GM19035 (cell line): ENCODE measurements at regions not wholly inside any gene's neighbourhood (a gene's known extent, or its start where the extent isn't known, plus 50 kb on each side); places are given as distances from the start of the nearest gene placed in this dataset.
"Not testable (repeated sequence)": the region's sequence is repeated elsewhere in the genome, so short reads cannot be mapped to it uniquely, and the experiment has no call there.

Source experiments
- ATAC-seq: cut with Tn5 transposase; IDR thresholded peaks from one replicate; pipeline ENCODE4 v1.9.1; 2021; ENCODE audit not compliant: unreplicated experiment

DNA sequence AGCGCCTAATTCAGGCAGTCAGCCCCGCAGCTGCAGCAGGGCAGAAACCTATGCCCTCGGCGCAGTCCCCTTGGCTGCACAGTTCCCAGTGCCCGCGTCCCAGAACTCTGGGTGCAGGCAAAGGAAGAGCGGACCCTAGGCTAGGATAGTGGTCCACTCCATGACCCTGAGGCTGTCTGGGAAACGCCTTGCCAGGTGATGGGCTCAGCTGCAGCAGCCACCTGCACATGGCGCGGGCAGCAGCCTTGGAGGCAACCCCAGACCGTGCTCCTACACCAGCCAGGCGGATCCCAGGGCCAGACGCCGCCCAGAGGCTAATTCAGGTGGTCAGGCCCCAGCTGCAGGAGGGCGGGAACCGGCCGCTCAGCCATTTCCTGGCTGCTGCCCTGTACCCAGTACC lies 83.0 kb downstream of the POTEC start:
- ATAC-seq = not testable (repeated sequence)

DNA sequence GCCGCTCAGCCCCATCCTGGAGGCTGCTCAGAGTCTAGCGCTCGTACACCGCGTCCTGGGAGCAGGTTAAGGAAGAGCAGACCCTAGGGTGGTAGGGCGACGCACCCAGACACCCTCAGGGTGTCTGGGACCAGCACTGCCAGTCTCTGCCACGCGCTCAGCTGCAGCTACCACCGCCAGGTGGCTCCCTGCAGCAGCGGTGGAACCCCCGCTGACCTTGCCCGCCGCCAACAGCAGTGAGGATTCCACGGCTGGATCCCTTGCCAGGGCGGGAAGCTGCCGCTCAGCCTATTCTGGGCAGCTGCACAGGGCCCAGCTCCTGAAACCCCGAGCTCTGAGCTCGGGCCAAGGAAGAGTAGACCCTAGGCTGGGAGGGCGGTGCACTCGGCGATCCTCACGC lies 83.6 kb downstream of the POTEC start:
- ATAC-seq = not testable (repeated sequence)

DNA sequence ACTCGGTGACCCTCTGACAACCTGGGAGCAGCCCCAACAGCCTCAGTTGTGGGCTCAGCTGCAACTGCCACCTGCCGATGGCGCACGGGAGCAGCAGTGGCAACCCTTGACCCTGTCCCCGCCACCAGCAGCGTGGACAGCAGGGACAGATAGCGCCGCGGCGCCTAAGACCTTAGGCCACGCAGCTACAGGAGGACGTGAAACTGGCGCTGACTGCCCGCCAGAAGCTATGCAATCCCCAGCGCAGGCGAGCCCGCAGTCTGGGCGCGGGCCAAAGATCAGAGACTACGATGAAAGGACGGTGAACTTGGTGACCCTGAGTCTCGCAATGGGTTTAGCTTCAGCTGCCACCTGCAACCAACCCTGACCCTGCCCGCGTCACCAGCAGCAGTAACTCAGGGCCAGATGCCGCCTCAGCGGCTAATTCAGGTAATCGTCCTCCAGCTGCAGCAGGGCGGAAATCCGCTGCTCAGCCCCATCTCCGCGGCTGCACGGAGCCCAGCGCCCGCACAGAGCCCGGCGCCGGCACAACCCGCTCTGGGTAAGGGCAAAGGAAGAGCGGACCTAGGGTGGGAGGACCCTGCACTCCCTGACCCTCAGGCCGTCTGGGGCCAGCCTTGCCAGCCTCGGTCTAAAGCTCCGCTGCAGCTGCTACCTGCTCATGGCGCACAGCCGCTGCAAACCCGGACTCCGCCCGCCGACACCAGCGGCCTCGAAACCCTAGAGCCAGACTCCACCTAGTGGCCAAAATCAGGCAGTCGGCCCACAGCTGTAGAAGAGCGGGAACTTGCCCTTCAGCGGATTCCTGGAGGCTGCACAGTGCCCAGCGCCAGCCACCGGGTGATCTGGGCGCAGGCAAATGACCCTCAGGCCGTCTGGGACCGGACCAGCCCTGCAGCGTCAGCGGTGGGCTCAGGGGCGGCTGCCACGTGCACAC lies 85.1 kb downstream of the POTEC start:
- ATAC-seq = not testable (repeated sequence)

DNA sequence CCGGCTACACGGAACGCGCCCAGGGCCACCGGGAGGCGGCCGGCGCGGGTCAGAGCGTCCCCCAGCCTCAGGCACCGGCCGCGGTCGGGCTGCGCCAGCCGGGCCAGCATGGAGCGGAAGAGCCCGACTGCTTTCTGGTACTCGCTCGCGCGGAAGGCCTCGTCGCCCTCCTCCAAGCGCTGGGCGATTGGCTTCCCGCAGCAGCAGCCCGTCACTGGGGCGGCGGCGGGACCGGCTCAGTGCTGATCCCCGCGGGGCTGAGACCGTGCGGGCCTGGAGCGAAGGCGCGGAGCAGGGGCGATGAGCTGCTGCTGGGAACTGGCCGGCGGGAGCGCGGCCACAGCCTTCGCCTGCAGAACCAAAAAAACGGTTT lies 92.8 kb downstream of the POTEC start:
- ATAC-seq = not testable (repeated sequence)

DNA sequence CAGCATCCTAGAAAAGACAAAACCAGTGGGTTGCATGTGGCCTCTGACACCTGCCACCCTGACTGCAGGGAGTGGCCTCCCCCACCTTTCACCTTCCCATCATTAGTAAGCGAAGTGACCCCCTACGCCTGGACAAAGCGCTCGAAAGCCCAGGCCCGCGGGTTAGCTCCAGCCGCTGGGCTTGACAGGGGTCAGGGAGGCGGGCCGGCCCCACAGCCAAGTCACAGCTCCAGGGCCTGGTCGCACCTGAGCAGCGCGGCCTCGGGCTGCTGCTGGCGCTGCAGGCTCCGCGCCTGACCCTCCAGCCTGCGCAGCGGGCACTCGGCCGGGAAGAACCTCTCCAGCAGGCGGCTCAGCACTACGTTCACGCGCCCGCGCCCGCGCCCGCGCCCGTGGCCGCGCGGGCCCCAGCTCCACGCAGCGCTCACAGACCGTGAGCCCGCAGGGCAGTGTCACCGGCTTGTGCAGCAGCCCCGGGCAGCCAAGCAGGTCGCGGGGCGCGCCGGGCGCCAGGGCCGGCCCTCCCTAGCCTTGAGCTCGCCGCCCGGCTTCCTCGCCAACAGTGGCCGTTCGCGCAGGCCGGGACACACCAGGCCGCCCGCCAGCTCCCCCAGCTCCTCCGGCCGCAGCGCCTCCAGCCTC lies 93.3 kb downstream of the POTEC start:
- not testable (repeated sequence) for ATAC-seq

DNA sequence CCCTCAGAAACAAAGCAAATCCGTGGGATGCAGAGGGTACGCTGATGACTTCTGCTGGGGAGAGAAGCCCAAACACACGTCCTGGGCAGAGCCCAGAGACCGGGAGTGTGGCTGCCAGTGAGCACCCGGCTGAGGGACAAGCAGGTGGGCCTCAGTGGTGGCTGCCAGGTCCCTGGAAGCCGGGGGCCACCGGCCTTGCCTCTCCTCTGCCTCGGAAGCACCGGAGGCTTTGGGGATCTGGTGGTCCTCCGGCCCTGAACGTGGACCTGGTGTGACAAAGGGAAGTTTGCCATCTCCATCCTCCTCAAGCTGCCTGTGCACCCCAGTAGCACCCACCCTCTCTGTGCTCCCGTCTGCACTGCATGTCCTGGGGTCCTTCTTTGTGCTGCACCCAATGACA lies 94.3 kb downstream of the POTEC start:
- not testable (repeated sequence) for ATAC-seq

DNA sequence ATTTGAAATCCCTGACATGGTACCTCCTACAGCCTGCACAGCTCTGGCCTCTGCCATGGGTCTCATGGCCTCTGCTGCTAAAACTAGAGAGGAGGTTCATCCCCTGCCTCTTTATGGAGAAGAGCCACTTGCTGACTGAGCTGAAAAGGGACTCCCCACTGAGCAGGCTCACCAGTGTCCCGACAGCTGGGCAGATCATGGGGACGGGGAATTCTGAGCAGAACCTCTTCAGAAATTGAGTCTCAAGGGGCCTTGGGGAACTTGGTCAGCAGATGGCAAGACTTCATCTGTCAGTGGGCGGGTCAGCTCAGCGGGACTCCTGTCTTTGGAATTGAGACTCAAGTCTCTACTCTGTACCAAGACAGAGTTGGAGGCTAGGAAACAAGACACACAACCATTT lies 95.7 kb downstream of the POTEC start:
- ATAC-seq = not testable (repeated sequence)

DNA sequence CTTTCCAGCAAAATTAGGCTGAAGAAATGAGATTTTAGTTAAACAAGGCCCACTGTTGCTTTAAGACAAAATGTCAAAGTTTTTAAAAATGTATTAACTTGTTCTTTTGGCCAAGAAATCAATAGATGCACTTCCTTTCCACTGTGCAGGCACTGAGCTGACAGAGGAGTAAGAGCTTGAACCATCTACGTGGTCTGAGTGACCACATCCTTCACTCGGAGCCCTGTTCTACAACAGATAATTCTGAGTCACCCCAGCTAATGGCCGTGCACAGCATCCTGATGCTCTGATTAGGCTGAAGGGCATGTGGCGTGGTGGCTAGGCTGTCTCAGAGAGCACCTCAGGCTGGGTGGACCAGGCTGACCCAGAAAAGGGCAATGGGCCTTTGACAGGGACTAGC lies 107.9 kb downstream of the POTEC start:
- not testable (repeated sequence) for ATAC-seq

DNA sequence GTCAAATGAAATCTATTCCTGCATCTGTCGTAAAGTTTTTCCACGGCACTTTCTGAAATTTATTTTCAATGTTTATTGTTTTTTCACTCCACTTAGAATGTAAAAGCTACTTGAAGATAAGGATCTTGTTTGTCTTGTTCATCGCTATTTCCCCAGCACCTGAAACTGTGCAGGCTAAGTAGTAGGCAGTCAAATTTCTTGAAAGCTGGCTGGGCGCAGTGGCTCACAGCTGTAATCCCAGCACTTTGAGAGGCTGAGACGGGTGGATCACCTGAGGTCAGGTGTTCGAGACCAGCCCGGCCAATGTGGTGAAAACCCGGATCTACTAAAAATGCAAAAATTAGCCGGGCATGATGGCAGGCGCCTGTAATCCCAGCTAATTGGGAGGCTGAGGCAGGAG lies 111.0 kb downstream of the POTEC start:
- ATAC-seq = not testable (repeated sequence)

DNA sequence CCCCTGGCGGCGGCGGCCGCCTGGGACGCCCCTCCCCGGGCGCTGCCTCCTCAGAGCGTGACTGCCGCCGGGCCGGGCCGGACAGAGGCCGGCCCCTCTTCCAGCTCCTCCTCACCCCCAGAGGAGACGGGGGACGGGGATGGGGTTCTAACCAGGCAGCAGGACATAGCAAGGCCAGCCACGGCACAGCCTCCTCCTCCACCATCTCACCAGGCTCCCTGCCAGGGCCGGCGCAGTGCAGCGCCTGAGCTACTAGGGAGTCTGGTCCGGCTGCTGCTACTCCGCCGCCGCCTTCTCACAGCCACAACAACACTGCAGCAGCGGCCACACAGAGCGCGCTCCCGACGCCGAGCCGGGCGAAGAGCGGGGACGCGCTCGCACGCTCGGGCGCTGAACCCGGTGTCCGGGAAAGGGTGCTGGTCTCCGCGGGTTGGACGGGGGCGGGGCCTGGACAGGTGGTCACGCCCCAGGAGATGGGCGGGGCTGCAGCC lies 112.3 kb downstream of the POTEC start:
- not testable (repeated sequence) for ATAC-seq

DNA sequence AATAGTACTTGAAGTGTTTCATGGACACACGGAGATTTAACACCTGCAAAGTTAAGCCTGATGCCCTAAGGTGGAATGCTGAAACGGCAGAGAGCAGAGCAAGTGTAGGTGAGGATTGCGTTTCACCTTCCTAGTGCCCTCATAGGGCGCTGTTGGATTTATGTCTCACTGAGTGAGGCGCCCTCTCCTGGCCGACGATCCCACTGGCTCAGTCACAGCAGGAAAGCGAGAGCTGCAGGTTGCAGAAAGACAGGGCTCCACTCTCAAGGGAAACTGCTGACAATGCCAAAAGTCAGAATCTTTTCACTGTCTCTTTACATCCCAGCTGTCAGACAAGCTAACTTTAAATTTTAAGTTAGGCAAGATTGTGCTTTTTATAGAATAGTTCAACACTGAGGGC lies 127.6 kb downstream of the POTEC start:
- not testable (repeated sequence) for ATAC-seq

DNA sequence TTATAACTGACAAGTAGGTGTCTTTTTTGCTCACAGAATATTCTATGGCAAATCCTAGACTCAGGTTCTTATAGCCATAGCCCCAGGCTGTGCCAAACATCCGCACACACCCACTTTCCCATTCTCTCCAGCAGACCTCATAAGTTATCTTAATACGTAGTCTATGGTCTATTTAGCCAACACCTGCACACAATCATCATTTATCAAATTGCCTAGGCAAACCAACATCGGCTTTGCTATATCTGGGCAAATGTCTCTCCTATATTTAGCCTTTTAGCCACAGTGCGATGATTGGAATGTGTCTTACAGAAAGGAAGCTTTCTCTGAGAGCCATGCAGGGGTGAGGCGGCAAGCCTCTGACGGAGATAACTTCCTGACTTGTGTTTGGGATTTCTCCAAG lies 128.0 kb downstream of the POTEC start:
- not testable (repeated sequence) for ATAC-seq

DNA sequence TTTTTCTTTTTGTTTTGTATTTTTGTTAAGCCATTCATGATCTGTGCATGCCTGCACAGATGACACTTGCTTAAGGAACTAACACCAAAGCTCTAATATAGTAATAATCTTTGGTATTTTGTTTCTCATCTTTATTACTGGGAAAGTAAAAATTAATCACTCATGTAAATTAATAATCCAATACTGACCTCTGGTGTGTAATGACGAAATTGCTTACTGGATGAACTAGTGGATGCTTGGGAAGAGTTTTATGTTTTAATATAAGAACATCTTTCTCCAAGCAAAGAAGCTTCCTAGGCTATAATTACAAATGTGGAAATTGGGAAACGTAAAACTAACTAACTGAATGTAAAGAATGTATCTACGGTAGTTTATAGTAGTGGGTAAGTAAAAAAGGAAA lies 147.9 kb downstream of the POTEC start:
- ATAC-seq = not testable (repeated sequence)

DNA sequence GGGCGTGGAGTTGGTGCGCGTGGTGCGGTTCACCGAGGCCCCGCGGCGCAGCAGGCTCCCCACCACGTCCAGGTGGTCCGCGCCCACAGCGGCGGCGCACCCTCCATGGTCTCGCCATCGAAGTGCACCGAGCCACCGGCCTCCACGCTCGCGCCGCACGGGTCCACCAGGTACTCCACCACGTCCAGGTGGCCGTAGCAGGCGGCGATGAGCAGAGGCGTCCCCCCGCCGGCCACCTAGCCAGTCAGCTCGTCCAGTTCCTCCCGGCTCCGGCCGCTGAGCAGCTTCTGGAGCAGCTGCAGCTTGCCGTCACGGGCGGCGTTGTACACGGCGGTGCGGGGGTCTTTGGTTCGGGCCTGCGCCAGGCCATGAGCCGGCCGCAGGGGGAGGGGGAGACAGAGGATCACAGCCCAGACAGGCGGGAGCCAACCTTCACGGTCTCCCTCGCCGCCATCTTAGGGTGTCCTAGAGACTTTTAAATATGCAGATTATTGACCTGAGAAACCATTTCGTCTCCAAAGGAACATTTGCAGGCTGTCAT lies 149.8 kb downstream of the POTEC start:
- ATAC-seq = not testable (repeated sequence)

DNA sequence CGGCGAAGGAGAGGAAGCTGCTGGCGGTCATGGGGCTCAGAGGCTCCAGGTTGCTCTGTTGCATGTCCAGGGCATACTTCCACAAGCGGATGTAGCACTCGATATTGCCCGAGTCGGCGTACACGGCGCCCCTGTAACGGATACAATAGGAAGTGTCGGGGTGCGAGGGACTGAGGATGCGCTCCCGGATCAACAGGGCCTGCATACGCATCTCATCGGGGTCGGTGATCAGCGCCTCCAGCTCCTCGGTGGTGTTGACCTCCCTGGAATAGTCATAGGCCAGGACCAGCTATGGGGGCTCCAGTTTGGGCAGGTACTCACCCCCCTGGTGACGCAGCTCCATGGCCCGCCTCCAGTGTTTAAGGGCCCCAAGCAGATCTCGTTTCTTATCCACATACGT lies 150.8 kb downstream of the POTEC start:
- ATAC-seq = not testable (repeated sequence)

DNA sequence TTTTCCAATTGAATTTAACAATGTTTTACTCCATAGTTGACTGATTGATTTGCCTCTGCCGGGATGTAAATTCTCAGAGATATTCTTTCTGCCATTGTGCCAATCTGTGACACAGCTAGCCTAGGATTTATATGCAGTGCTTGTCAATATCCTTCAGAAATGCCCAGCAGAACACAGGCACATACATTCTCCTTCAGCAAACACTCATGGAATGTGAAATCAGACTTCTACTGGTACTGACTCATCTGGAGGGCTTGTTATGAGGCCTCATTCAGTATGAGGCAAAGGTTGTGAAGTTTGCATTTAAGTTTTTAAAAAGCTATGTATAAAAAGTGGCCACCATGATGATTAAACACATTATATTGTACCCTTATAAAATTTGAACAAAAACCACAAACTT lies 158.4 kb downstream of the POTEC start:
- ATAC-seq = not testable (repeated sequence)

DNA sequence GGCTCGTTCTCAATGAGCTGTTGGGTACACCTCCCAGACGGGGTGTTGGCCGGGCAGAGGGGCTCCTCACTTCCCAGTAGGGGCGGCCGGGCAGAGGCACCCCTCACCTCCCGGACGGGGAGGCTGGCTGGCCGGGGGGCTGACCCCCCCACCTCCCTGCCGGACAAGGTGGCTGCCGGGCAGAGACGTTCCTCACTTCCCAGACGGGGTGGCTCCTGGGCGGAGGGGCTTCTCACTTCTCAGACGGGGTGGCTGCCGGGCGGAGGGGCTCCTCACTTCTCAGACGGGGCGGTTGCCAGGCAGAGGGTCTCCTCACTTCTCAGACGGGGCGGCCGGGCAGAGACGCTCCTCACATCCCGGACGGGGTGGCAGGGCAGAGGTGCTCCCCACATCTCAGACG lies 160.7 kb downstream of the POTEC start:
- ATAC-seq = not testable (repeated sequence)

DNA sequence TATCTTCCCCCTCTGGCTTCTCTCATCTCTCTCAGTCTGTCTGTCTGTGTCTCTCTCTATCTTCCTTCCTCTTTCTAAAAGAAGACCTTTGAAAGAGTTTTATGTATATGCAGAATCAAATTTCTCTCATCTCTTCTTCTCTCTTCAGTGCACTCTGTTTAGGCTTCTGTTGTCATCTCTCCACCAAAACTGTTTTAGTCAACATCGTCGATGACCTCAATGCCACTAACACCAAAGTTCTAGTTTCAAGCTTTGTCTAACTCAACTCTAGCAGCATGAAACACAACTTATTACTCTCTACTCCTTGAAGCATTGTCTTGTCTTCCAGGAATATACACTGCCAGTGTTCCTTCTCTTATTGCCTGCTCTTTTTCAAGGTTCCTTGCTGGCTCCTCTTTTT lies 163.9 kb downstream of the POTEC start:
- ATAC-seq = not testable (repeated sequence)

DNA sequence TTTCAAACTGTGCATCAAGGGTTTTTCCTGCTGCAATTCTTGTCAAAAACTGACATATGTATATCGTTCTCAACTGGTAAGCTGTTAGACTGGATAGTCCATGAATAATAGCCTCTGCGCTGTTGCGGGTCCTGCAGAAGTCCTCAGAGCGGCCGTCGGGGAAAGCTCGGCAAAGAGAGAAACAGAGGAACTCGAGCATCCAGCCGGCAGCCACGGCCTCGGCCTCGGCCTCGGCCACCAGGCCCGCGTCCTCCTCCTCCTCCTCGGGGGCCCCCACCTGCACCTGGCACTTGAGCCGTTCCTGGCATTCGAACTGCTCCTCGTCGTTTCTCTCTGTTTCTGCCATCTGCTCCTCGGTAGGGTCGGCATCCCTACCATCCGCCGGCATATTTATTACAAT lies 165.0 kb downstream of the POTEC start:
- ATAC-seq = not testable (repeated sequence)

DNA sequence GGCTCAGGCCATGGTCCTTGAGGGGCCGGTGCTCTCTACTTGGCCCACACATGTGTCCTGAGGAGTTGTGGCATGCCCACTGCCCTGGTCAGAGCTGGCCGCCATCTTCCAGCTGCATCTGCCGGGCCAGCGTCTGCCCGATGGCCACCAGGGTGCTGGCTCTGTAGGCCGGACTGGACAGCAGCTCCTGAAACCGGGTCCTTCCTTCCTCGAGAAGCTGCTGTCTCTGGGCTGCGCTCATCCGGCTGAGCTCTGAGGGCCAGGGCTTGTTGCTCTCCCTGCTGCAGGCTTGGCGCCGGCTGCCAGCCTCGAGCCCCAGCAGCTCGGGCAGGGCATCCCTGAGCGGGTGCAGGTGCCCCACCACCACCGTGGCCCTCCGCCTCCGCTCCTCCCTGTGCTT lies 182.1 kb downstream of the POTEC start:
- not testable (repeated sequence) for ATAC-seq

DNA sequence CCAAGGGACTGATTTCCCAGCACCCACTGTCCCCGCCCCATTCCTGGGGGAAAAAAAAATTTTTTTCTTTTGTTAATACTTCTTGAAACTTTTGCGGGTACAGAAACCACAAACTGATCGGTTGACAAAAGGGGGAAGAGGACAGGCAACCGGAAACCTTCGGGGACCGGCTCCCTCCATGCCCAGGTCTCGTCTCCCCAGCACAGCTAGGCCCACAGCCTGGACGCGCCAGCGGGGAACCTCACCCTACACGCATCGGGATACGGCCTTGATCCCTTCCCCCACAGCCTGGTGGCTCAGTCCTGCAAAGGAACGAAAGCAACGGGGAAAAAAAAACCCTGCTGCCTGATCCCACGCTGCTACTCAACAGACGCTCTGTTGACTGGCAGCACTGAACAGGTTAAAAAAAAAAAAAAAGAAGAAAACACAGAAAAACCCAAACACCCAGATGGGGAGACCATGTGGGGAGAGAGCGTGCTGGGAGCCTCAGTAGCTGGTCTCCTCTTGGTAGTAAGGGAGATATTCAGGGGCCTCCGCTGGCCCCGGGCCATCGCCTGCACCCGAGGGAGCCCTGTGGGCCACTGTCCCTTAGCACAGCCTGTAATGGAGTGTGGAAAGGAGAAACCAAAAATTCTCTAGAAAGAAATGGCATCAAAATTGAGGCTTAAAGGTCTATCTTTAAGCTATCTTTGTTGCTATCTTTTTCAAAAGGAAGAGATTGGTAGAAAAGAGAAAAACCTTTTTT lies 185.7 kb downstream of the POTEC start:
- ATAC-seq = not testable (repeated sequence)
